Subcutaneous abdominal adipose tissue (tissue), 5 donors: ENCODE measurements at regions not wholly inside any gene's neighbourhood (a gene's known extent, or its start where the extent isn't known, plus 50 kb on each side); places are given as distances from the start of the nearest gene placed in this dataset.
"Not testable (repeated sequence)": the region's sequence is repeated elsewhere in the genome, so short reads cannot be mapped to it uniquely, and the experiment has no call there.

ENCODE experiments used
- H3K27ac ChIP-seq: one replicate; pipeline ENCODE4 v1.7.0; 2013; ENCODE audit warnings: low read depth, mild to moderate bottlenecking, inconsistent platforms, low read length, moderate library complexity
- H3K27me3 ChIP-seq, 5 donors: one replicate each; pipeline ENCODE4 v1.7.0; 2013; ENCODE audit warnings: low read length in 5 of 5, inconsistent platforms in 1 of 5; ENCODE audit not compliant: control insufficient read depth in 5 of 5, insufficient read depth in 4 of 5
- H3K36me3 ChIP-seq, 5 donors: one replicate each; pipeline ENCODE4 v1.7.0; 2013; ENCODE audit warnings: low read length in 5 of 5; ENCODE audit not compliant: control insufficient read depth in 5 of 5, insufficient read depth in 5 of 5
- H3K4me1 ChIP-seq, 5 donors: one replicate each; pipeline ENCODE4 v1.7.0; 2013; ENCODE audit warnings: low read length in 5 of 5, mild to moderate bottlenecking in 3 of 5, moderate library complexity in 1 of 5; ENCODE audit not compliant: control insufficient read depth in 5 of 5, insufficient read depth in 5 of 5
- H3K4me3 ChIP-seq, 5 donors: one replicate each; pipeline ENCODE4 v1.7.0; 2013; ENCODE audit warnings: low read length in 5 of 5, low read depth in 1 of 5
- H3K9ac ChIP-seq, 5 donors: one replicate each; pipeline ENCODE4 v1.7.0; 2013; ENCODE audit warnings: low read length in 5 of 5, mild to moderate bottlenecking in 4 of 5, moderate library complexity in 3 of 5
- H3K9me3 ChIP-seq, 5 donors: one replicate each; pipeline ENCODE4 v1.7.0; 2013; ENCODE audit warnings: low read length in 5 of 5; ENCODE audit not compliant: control insufficient read depth in 5 of 5
- donor health status: healthy.
- donor health status: healthy.
- donor health status: healthy.
- donor health status: healthy.
- donor health status: healthy.

GRCh38 chr9:2396622-2397285 lies 224.8 kb upstream of the VLDLR start:
- Histone ChIP-seq H3K9me3 (peaks cover 0 to 3% (median 0%) of the 10 kb centered on the region in 5 donors), H3K27ac (no peak overlapping the region), H3K27me3 (no peaks in the 10 kb centered on the region), H3K36me3 (no peaks in the 10 kb centered on the region), H3K9ac (no peak overlapping the region), H3K4me1 (peaks cover 0 to 38% (median 10%) of the 10 kb centered on the region in 5 donors), H3K4me3 (no peak overlapping the region)

DNA sequence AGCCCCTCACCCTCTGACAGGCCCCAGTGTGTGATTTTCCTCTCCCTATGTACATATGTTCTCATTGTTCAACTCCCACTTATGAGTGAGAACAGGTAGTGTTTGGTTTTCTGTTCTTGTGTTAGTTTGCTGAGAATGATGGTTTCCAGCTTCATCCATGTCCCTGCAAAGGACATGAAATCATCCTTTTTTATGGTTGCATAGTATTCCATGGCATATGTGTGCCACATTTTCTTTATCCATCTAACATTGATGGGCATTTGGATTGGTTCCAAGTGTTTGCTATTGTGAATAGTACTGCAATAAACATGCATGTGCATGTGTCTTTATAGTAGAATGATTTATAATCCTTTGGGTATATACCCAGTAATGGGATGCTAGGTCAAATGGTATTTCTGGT lies 223.7 kb upstream of the VLDLR start:
- H3K27ac ChIP-seq, H3K36me3 ChIP-seq, H3K4me3 ChIP-seq, H3K27me3 ChIP-seq, H3K9ac ChIP-seq, H3K9me3 ChIP-seq: not testable (repeated sequence)
- H3K4me1 ChIP-seq: peaks cover 0 to 31% (median 10%) of the 10 kb centered on the region in 5 donors

- H3K27ac ChIP-seq, H3K4me1 ChIP-seq, H3K27me3 ChIP-seq, H3K4me3 ChIP-seq, H3K9ac ChIP-seq, H3K36me3 ChIP-seq, H3K9me3 ChIP-seq: not testable (repeated sequence)
Measured at GRCh38 chr9:2401746-2402145, 219.8 kb upstream of the VLDLR start.

DNA sequence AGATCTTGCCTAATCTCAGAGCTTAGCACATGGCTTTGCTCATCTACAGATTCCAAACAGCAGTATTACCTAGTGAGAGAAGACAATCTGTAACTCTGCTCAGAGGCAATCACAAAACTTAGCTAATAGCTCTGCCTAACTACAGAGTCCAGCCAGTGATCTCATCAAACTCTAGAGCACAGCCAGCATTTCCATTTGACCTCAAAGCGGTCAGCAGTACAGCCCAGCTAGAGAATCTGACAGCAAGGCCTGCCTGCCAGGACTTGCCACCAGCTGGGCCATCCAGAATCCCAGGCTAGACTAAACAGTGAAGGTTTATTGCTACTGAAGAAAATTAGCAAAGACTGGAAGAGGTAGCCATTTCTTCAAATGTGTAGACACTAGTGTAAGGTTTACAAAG lies 217.9 kb upstream of the VLDLR start:
- Histone ChIP-seq H3K27ac (no peak overlapping the region), H3K36me3 (no peaks in the 10 kb centered on the region)

DNA sequence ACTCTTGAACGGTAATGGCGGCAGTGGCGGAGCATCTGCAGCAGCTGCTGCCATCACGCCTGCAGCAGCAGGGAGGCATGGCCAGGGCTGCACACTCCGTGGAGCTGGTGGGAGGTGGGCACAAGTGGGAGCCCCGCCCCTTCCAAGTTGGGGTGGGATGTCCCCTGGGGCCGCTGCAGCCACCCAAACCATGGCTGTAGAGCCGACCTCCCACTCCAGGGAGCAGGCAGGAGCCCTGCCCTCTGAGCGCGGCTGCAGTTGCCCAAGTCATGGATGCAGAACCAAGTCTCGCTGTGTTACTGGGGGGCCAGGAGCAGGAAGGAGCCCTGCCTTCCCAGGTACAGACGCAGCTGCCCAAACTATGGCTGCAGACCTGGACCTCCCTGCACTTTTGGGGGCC lies 215.3 kb upstream of the VLDLR start:
- no peak overlapping the region for H3K27ac ChIP-seq
- no peaks in the 10 kb centered on the region for H3K27me3 ChIP-seq
- H3K4me1 ChIP-seq: peaks cover 0 to 8% (median under 1%) of the 10 kb centered on the region in 5 donors
- peaks cover 0 to 10% (median 0%) of the 10 kb centered on the region in 5 donors for H3K9me3 ChIP-seq
- no peak overlapping the region for H3K4me3 ChIP-seq
- no peaks in the 10 kb centered on the region for H3K36me3 ChIP-seq
- no peak overlapping the region for H3K9ac ChIP-seq

More for the DNA sequence above, 217.9 kb upstream of the VLDLR start:
- Histone ChIP-seq H3K9me3 (peaks cover 0 to 10% (median 0%) of the 10 kb centered on the region in 5 donors), H3K4me3 (no peak overlapping the region), H3K27me3 (no peaks in the 10 kb centered on the region), H3K9ac (no peak overlapping the region), H3K4me1 (peaks cover 0 to 4% (median 0%) of the 10 kb centered on the region in 5 donors)

GRCh38 chr9:2407450-2407849 lies 214.1 kb upstream of the VLDLR start:
- Histone ChIP-seq H3K36me3 (no peaks in the 10 kb centered on the region), H3K4me3 (no peak overlapping the region), H3K27ac (no peak overlapping the region), H3K9me3 (peaks cover 0 to 10% (median 0%) of the 10 kb centered on the region in 5 donors), H3K27me3 (no peaks in the 10 kb centered on the region), H3K4me1 (peaks cover 0 to 20% (median 9%) of the 10 kb centered on the region in 5 donors), H3K9ac (no peak overlapping the region)

- Histone ChIP-seq H3K4me3 (peak overlapping the region in 2 of 5 donors; percentile 13 to 39), H3K4me1 (peaks cover 0 to 26% (median 16%) of the 10 kb centered on the region in 5 donors), H3K9me3 (no peaks in the 10 kb centered on the region), H3K36me3 (no peaks in the 10 kb centered on the region), H3K9ac (no peak overlapping the region), H3K27me3 (no peaks in the 10 kb centered on the region), H3K27ac (no peak overlapping the region)
Measured at GRCh38 chr9:2411459-2412215, 209.9 kb upstream of the VLDLR start.

DNA sequence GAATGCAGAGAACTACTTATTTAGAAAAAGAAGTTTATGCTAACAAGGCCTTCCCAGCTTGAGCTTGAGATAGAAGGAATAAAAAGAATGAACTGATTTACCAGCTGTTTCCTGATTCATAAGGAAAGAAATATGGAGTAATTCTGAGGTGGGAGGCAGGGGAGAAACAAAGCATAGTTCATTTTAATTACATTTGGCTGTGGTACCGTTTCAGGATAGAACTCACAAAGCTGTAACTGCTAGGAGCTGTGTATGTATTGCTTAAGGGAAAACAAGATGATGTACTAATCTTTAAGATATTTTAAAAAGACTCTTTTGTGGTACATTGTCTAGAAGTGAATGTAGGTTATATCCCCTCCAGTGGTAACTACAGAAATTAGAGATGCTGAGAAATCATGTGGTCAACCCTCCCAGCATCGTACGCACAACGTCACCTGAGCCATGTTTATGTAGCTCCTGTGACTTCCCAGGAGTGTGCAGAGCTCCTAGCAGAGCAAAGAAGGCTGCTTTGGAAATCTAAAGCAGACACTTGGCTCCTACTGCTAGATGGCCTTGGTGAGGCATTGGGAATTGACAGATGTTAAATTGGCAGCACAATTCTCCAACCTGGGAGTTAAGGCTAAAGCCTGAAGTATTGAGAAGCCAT lies 208.3 kb upstream of the VLDLR start:
- Histone ChIP-seq H3K27ac (no peak overlapping the region), H3K4me1 (peaks cover 0 to 24% (median 16%) of the 10 kb centered on the region in 5 donors), H3K9me3 (no peaks in the 10 kb centered on the region), H3K9ac (no peak overlapping the region), H3K4me3 (no peak overlapping the region), H3K27me3 (no peaks in the 10 kb centered on the region), H3K36me3 (no peaks in the 10 kb centered on the region)

GRCh38 chr9:2414465-2414864 lies 207.1 kb upstream of the VLDLR start:
- Histone ChIP-seq H3K9ac (no peak overlapping the region), H3K9me3 (no peaks in the 10 kb centered on the region), H3K36me3 (no peaks in the 10 kb centered on the region), H3K4me1 (peaks cover 0 to 31% (median 19%) of the 10 kb centered on the region in 5 donors), H3K27me3 (no peaks in the 10 kb centered on the region), H3K4me3 (no peak overlapping the region), H3K27ac (no peak overlapping the region)

- Histone ChIP-seq H3K9me3 (no peaks in the 10 kb centered on the region), H3K27me3 (no peaks in the 10 kb centered on the region), H3K4me1 (peaks cover 0 to 31% (median 19%) of the 10 kb centered on the region in 5 donors), H3K36me3 (no peaks in the 10 kb centered on the region), H3K4me3 (no peak overlapping the region), H3K27ac (no peak overlapping the region), H3K9ac (no peak overlapping the region)
Measured at GRCh38 chr9:2415326-2415725, 206.3 kb upstream of the VLDLR start.
